ENCODE measurements at regions not wholly inside any gene's neighbourhood (a gene's known extent, or its start where the extent isn't known, plus 50 kb on each side); places are given as distances from the start of the nearest gene placed in this dataset.

DNA sequence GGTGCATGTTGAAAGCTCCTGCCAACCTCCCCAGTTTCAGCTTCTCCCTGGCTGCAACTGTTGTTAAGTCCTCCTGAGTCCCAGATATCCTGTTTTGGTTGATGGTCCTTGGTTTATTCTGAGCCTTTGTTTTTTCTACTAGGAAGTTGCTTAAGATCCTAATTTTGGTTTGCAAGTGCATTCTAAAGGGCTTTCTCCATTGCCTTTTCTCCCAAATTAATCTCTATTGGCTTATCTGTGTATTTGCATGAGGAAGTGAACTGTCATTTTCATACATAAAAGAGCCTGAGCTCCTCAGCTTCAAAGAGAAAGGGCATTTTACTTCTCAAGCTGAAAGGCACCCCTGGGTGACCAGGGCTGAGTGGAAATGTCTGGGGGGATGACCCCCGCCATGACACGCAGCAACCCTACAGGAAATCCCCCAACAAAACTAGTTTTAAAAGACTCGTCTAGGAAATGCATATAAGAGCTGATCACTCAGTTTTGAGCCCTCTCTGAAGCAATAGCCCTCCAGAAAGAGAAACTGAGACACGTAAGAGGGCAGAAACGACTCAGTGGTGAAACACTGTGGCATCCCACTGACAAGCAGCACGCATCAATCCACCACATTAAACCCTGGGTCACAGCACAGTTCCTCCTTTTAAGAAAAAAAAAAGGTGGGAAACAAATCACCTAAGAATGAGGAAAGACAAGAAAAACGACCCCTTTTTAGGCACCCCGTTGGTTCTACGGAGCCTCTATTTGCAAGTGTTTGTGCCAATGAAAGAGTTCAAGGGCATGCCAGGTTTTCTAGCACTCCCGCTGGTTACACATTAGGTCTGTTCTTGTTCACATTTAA, 140.9 kb downstream of the THBS2 start:
- H3K4me1 ChIP-seq = peaks cover 40 to 82% (median 69%) of the 10 kb centered on the region in 10 experiments
- H3K36me3 ChIP-seq = no peaks in the 10 kb centered on the region
- peak overlapping the region in 9 of 11 experiments; percentile 47 to 86 (median 78); a peak in 17 of 22 replicates for H3K27ac ChIP-seq
- no peaks in the 10 kb centered on the region for H4K20me1 ChIP-seq
- H3K9me3 ChIP-seq (replicated peaks in 1 of 11) = peaks cover 16 to 44% (median 22%) of the 10 kb centered on the region in 11 experiments
- H3K9ac ChIP-seq = peak overlapping the region in 9 of 11 experiments; percentile 4 to 68 (median 56); a peak in 14 of 22 replicates
- peak overlapping the region; percentile 44 to 80 (median 68); a peak in 21 of 22 replicates for H3K4me2 ChIP-seq
- peak in 5 of 11 experiments; percentile 32 to 67 (median 61); a peak in 9 of 22 replicates for TF ChIP-seq Cebpa-rat (IDR thresholded peaks at IDR 0.05)
- H3K4me3 ChIP-seq = peak overlapping the region in 1 of 10 experiments; percentile 3; a peak in 1 of 20 replicates
- no peaks in the 10 kb centered on the region for H3K27me3 ChIP-seq

GRCh38 chr6:169111203-169111602, 142.4 kb downstream of the THBS2 start:
- peak overlapping the region in 10 of 11 experiments; percentile 15 to 80 (median 68); a peak in 19 of 22 replicates for H3K4me2 ChIP-seq

DNA sequence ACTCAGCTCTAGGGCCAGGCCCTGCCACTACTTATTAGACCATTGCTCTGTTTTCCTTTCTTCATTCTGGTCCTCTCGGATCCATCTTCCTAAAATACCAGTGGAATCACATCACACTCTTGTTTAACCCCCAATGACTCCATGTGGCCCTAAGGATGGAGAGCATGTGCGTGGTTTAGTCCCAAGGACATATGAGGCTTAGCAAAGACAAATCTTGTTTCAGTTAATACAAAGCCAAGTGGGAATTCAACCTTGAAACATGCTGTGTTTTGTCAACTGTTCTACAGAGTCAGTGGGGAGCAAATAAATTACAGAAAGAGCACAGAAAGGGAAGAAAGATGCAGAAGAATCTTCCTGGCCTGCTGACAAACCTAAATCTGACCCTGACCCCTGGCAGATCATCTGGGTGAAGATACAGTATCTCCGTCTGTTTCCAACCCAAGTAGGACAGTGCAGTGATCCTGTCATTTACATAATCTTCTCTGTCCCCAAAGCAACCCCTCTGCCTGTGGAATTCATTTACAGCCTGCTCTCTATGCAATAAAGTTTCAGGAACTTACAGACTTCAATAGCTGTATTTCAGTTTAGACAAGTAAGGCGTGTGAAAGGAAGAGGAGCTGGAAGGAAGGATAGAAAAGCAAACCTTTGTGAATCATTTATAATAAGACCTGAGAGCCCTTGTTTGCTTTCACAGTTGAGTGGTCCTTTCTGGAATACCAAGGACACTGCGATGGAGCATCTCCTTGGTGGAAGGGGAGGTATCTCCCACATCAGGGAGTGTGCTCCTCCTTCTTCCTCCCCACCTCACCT, 144.0 kb downstream of the THBS2 start:
- Histone ChIP-seq H3K27me3 (no peaks in the 10 kb centered on the region), H3K36me3 (no peaks in the 10 kb centered on the region), H3K4me3 (no peak overlapping the region), H3K27ac (peak overlapping the region in 7 of 11 experiments; percentile 12 to 86 (median 79); a peak in 11 of 22 replicates), H3K4me2 (peak overlapping the region in 8 of 11 experiments; percentile 1 to 80 (median 72); a peak in 8 of 22 replicates), H4K20me1 (no peaks in the 10 kb centered on the region), H3K9me3 (replicated peaks in 1 of 11) (peaks cover 12 to 54% (median 24%) of the 10 kb centered on the region in 11 experiments; a peak in 21 of 22 replicates), H3K9ac (no peak overlapping the region), H3K4me1 (peaks cover 21 to 53% (median 41%) of the 10 kb centered on the region in 10 experiments)
- TF ChIP-seq Cebpa-rat (IDR thresholded peaks at IDR 0.05) = no peak

More at GRCh38 chr6:169111203-169111602, 142.4 kb downstream of the THBS2 start:
- Histone ChIP-seq H4K20me1 (no peaks in the 10 kb centered on the region), H3K9ac (peak overlapping the region in 6 of 11 experiments; percentile 49 to 68 (median 58); a peak in 8 of 22 replicates), H3K36me3 (no peaks in the 10 kb centered on the region), H3K9me3 (replicated peaks in 1 of 11) (peaks cover 12 to 54% (median 24%) of the 10 kb centered on the region in 11 experiments; a peak in 21 of 22 replicates), H3K4me3 (peak overlapping the region in 1 of 10 experiments; percentile 1; a peak in 1 of 20 replicates), H3K27ac (peak overlapping the region in 8 of 11 experiments; percentile 70 to 86 (median 78); a peak in 17 of 22 replicates), H3K27me3 (no peaks in the 10 kb centered on the region), H3K4me1 (peaks cover 37 to 69% (median 57%) of the 10 kb centered on the region in 10 experiments)
- no peak for TF ChIP-seq Cebpa-rat (IDR thresholded peaks at IDR 0.05)

DNA sequence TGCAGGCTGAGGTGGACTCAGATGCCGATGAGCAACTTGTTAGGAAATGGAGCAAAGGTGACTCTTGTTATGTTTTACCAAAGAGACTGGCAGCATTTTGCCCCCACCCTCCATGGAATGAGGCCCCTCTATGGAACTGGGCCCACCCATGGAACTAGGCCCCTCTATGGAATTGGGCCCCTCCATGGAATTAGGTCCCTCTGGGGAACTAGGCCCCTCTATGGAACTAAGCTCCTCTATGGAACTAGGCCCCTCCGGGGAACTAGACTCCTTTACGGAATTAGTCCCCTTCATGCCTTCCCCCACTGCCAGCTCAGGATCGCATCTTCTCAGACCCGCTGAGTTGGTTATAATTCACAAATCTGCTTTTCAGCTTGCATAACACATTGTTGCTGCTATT, 144.9 kb downstream of the THBS2 start:
- peaks cover 19 to 46% (median 37%) of the 10 kb centered on the region in 10 experiments for H3K4me1 ChIP-seq
- no peaks in the 10 kb centered on the region for H4K20me1 ChIP-seq
- no peak for TF ChIP-seq Cebpa-rat (IDR thresholded peaks at IDR 0.05)
- H3K4me2 ChIP-seq = no peak overlapping the region
- no peak overlapping the region for H3K4me3 ChIP-seq
- H3K27me3 ChIP-seq = no peaks in the 10 kb centered on the region
- H3K36me3 ChIP-seq = no peaks in the 10 kb centered on the region
- H3K9ac ChIP-seq = no peak overlapping the region
- H3K9me3 ChIP-seq (replicated peaks in 1 of 11) = peaks cover 12 to 57% (median 25%) of the 10 kb centered on the region in 11 experiments; a peak in 21 of 22 replicates
- H3K27ac ChIP-seq = peak overlapping the region in 3 of 11 experiments; percentile 79 to 86 (median 84); a peak in 4 of 22 replicates

DNA sequence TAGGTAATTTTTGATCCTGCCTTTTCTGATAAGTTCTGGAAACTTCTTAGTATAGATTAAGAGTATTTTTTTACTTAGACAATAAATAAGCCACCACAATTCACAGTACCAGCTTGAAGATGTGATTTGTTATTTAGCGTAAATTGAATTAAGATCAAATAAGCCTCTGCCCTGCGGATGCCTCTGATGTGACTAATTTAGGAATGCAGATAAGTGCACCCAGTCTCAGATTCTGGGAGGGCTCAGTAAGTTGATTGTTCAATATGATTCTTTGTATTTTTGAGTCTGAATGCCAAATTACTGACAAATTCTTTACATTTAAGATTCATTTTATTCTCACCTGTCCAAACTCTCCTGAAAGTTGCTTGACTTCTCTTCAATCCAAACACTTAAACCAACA, 147.5 kb downstream of the THBS2 start:
- Histone ChIP-seq H3K4me2 (no peak overlapping the region), H3K9me3 (replicated peaks in 1 of 11) (peaks cover 19 to 54% (median 31%) of the 10 kb centered on the region in 11 experiments; a peak in 21 of 22 replicates), H3K4me1 (peaks cover 1 to 20% (median 12%) of the 10 kb centered on the region in 10 experiments; a peak in 17 of 20 replicates), H4K20me1 (no peaks in the 10 kb centered on the region), H3K4me3 (no peak overlapping the region), H3K36me3 (no peaks in the 10 kb centered on the region), H3K9ac (no peak overlapping the region), H3K27ac (no peak overlapping the region), H3K27me3 (no peaks in the 10 kb centered on the region)
- TF ChIP-seq Cebpa-rat (IDR thresholded peaks at IDR 0.05) = no peak

- Histone ChIP-seq H3K4me3 (no peak overlapping the region), H3K27ac (no peak overlapping the region), H3K27me3 (no peaks in the 10 kb centered on the region)
Observed at GRCh38 chr6:169101981-169102380, 151.7 kb downstream of the THBS2 start.

GRCh38 chr6:169101036-169101805, 152.4 kb downstream of the THBS2 start:
- no peak for TF ChIP-seq Cebpa-rat (IDR thresholded peaks at IDR 0.05)
- H3K27ac ChIP-seq = no peak overlapping the region

More at GRCh38 chr6:169101981-169102380, 151.7 kb downstream of the THBS2 start:
- H3K4me2 ChIP-seq = no peak overlapping the region
- no peaks in the 10 kb centered on the region for H4K20me1 ChIP-seq
- H3K36me3 ChIP-seq = no peaks in the 10 kb centered on the region
- H3K9me3 ChIP-seq (replicated peaks in 1 of 11) = peaks cover 7 to 28% (median 13%) of the 10 kb centered on the region in 11 experiments; a peak in 14 of 22 replicates
- H3K4me1 ChIP-seq = no peaks in the 10 kb centered on the region
- no peak overlapping the region for H3K9ac ChIP-seq
- no peak for TF ChIP-seq Cebpa-rat (IDR thresholded peaks at IDR 0.05)

More at GRCh38 chr6:169101036-169101805, 152.4 kb downstream of the THBS2 start:
- Histone ChIP-seq H3K27me3 (no peaks in the 10 kb centered on the region), H3K4me1 (peaks cover 0 to 3% (median 0%) of the 10 kb centered on the region in 10 experiments; a peak in 1 of 20 replicates), H3K4me2 (no peak overlapping the region), H4K20me1 (no peaks in the 10 kb centered on the region), H3K4me3 (no peak overlapping the region), H3K9me3 (replicated peaks in 1 of 11) (peaks cover 7 to 29% (median 14%) of the 10 kb centered on the region in 11 experiments; a peak in 14 of 22 replicates), H3K36me3 (no peaks in the 10 kb centered on the region), H3K9ac (no peak overlapping the region)

Data from BLaER1 treated with 17β-estradiol and CSF1 and Interleukin-3, amounts not matched to agents 10 nM and 100 nM (cell line).